Keratinocyte (primary cell): ENCODE measurements at regions not wholly inside any gene's neighbourhood (a gene's known extent, or its start where the extent isn't known, plus 50 kb on each side); places are given as distances from the start of the nearest gene placed in this dataset.

Experiments
- EZH2 ChIP-seq: IDR thresholded peaks from one replicate; pipeline ENCODE4 v1.6.1; 2012; ENCODE audit warnings: inconsistent platforms, mild to moderate bottlenecking, low read length, moderate library complexity
- TF ChIP-seq, protein P1 (sequence below), 3 experiments: IDR thresholded peaks in 1 of 3; conservative IDR thresholded peaks in 1 of 3; optimal IDR thresholded peaks in 1 of 3; 2 replicates in 2 of 3; 3 replicates in 1 of 3; pipeline versions ENCODE3 to v1.5.1; 2011; ENCODE audit warnings: low read length in 3 of 3, mild to moderate bottlenecking in 3 of 3, moderate library complexity in 2 of 3, control low read depth in 1 of 3, inconsistent platforms in 1 of 3; ENCODE audit not compliant: insufficient read depth in 2 of 3; ENCODE audit errors: extremely low read depth in 1 of 3

DNA sequence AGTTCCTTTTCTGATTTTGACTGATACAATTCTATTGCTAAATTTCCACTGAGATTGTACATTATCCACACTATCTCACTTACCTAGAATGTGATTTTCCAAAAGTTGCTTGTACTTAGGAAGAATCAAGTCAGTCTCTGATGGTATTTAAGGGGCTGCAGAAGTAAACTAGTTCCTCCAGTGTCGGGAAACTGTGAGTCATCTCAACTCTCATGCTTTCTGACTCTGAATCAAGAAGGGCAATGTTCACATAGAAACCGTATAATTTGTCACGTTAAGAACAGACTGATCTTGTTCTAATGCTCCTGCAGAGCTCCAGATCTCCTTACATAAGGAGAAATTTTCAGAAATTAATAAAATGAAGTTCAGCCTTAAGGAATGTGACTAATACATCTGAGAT, 369.3 kb downstream of the KLF5 start:
- TF ChIP-seq, protein P1, sequence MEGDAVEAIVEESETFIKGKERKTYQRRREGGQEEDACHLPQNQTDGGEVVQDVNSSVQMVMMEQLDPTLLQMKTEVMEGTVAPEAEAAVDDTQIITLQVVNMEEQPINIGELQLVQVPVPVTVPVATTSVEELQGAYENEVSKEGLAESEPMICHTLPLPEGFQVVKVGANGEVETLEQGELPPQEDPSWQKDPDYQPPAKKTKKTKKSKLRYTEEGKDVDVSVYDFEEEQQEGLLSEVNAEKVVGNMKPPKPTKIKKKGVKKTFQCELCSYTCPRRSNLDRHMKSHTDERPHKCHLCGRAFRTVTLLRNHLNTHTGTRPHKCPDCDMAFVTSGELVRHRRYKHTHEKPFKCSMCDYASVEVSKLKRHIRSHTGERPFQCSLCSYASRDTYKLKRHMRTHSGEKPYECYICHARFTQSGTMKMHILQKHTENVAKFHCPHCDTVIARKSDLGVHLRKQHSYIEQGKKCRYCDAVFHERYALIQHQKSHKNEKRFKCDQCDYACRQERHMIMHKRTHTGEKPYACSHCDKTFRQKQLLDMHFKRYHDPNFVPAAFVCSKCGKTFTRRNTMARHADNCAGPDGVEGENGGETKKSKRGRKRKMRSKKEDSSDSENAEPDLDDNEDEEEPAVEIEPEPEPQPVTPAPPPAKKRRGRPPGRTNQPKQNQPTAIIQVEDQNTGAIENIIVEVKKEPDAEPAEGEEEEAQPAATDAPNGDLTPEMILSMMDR (optimal IDR thresholded peaks at IDR 0.05 in 1 of 3, IDR thresholded peaks at IDR 0.05 in 1 of 3, conservative IDR thresholded peaks at IDR 0.05 in 1 of 3; ENCODE audit: extremely low read depth in 1 of 3, insufficient read depth in 2 of 3, low read length in 3 of 3), result no peak
- no peak for TF ChIP-seq EZH2
